Stomach (tissue), 4 donors: ENCODE measurements at regions not wholly inside any gene's neighbourhood (a gene's known extent, or its start where the extent isn't known, plus 50 kb on each side); places are given as distances from the start of the nearest gene placed in this dataset.

Source experiments
- CTCF ChIP-seq, 7 experiments: fragments of 450-650 bp in 4 of 7; fragments of 200-600 bp in 3 of 7; sonication (generic) in 3 of 7; IDR thresholded peaks; one replicate each; pipeline ENCODE4 v1.5.1; 2016 to 2019; ENCODE audit warnings: antibody characterized with exemption in 7 of 7, control low read depth in 2 of 7, mild to moderate bottlenecking in 1 of 7
- POLR2A ChIP-seq, 4 donors: fragments of 450-650 bp; IDR thresholded peaks; one replicate each; pipeline ENCODE4 v1.6.1; 2016; ENCODE audit warnings: antibody characterized with exemption in 4 of 4, control low read depth in 2 of 4, mild to moderate bottlenecking in 1 of 4, moderate library complexity in 1 of 4

GRCh38 chr2:129658430-129658829 lies 321.0 kb upstream of the RAB6C start:
- no peak for TF ChIP-seq POLR2A (IDR thresholded peaks at IDR 0.05)
- TF ChIP-seq CTCF (IDR thresholded peaks at IDR 0.05) = no peak
